ENCODE measurements at regions not wholly inside any gene's neighbourhood (a gene's known extent, or its start where the extent isn't known, plus 50 kb on each side); places are given as distances from the start of the nearest gene placed in this dataset.

- H3K36me3 ChIP-seq (ENCODE audit: control insufficient read depth, insufficient read depth, low read length), result no peaks in the 10 kb centered on the region
- no peak overlapping the region for H3K4me3 ChIP-seq (ENCODE audit: low read depth, low read length)
- H3K27me3 Mint-ChIP-seq (ENCODE audit: insufficient read depth, unreplicated experiment), result peaks cover 6% of the 10 kb centered on the region
- DNase-seq, result no peak
- intact Hi-C loops (cut with micrococcal nuclease; ENCODE audit: unreplicated experiment), result no loop called here
- H3K27ac Mint-ChIP-seq (ENCODE audit: unreplicated experiment), result no peak overlapping the region
- TF ChIP-seq CTCF (IDR thresholded peaks at IDR 0.05; ENCODE audit: insufficient read depth in 1 of 2, low read depth in 1 of 2, low read length in 1 of 2, severe bottlenecking in 1 of 2, unreplicated experiment in 1 of 2), result no peak
- no peaks in the 10 kb centered on the region for H3K9me3 ChIP-seq
- H3K4me3 Mint-ChIP-seq (ENCODE audit: unreplicated experiment), result no peak overlapping the region
- H3K9me3 Mint-ChIP-seq (ENCODE audit: unreplicated experiment), result no peaks in the 10 kb centered on the region
- H3K27me3 ChIP-seq (replicated peaks; ENCODE audit: control insufficient read depth, insufficient read depth, low read length), result no peaks in the 10 kb centered on the region
- no TSS peak for BruUV-seq (replicated peaks)
- CTCF ChIA-PET, result no interaction called here
- H3K4me1 ChIP-seq, result no peaks in the 10 kb centered on the region
- POLR2A ChIA-PET, result no interaction called here
- H3K4me1 Mint-ChIP-seq (ENCODE audit: low read depth, unreplicated experiment), result no peaks in the 10 kb centered on the region
- H3K36me3 Mint-ChIP-seq (ENCODE audit: insufficient read depth, unreplicated experiment), result no peaks in the 10 kb centered on the region
These were observed 316.8 kb downstream of the TUSC7 start for GRCh38 chr3:117026401-117026800.

- DNase-seq, result peak in 1 of 2 experiments; percentile 41
- Mint-ChIP-seq H3K27me3 (ENCODE audit: insufficient read depth, unreplicated experiment) (no peaks in the 10 kb centered on the region), H3K27ac (ENCODE audit: unreplicated experiment) (peak overlapping the region; percentile 15), H3K36me3 (ENCODE audit: insufficient read depth, unreplicated experiment) (no peaks in the 10 kb centered on the region), H3K4me3 (ENCODE audit: unreplicated experiment) (peak overlapping the region; percentile 5), H3K9me3 (ENCODE audit: unreplicated experiment) (no peaks in the 10 kb centered on the region), H3K4me1 (ENCODE audit: low read depth, unreplicated experiment) (peaks cover 8% of the 10 kb centered on the region)
- intact Hi-C loops (cut with micrococcal nuclease; ENCODE audit: unreplicated experiment), result no loop called here
- H3K4me1 ChIP-seq, result no peaks in the 10 kb centered on the region
- no peak overlapping the region for H3K4me3 ChIP-seq (ENCODE audit: low read depth, low read length)
- H3K9me3 ChIP-seq, result no peaks in the 10 kb centered on the region
- POLR2A ChIA-PET, result no interaction called here
- H3K36me3 ChIP-seq (ENCODE audit: control insufficient read depth, insufficient read depth, low read length), result no peaks in the 10 kb centered on the region
- CTCF ChIA-PET, result interaction anchor here (0.5 kb wide), 1 partner anchor 265 kb away, joined by 7 read pairs; no protein-coding TSS in a partner anchor
- BruUV-seq (replicated peaks), result no TSS peak
- H3K27me3 ChIP-seq (replicated peaks; ENCODE audit: control insufficient read depth, insufficient read depth, low read length), result no peaks in the 10 kb centered on the region
- TF ChIP-seq CTCF (IDR thresholded peaks at IDR 0.05; ENCODE audit: insufficient read depth in 1 of 2, low read depth in 1 of 2, low read length in 1 of 2, severe bottlenecking in 1 of 2, unreplicated experiment in 1 of 2), result no peak
These were observed 326.2 kb downstream of the TUSC7 start for GRCh38 chr3:117035745-117036144.

- H3K4me1 Mint-ChIP-seq (ENCODE audit: low read depth, unreplicated experiment), result peaks cover 8% of the 10 kb centered on the region
These were observed 326.8 kb downstream of the TUSC7 start for GRCh38 chr3:117036259-117036799.

More at GRCh38 chr3:117036259-117036799, 326.8 kb downstream of the TUSC7 start:
- H3K36me3 Mint-ChIP-seq (ENCODE audit: insufficient read depth, unreplicated experiment), result no peaks in the 10 kb centered on the region
- intact Hi-C loops (cut with micrococcal nuclease; ENCODE audit: unreplicated experiment), result no loop called here
- no peak for DNase-seq
- Histone ChIP-seq H3K9me3 (no peaks in the 10 kb centered on the region), H3K36me3 (ENCODE audit: control insufficient read depth, insufficient read depth, low read length) (no peaks in the 10 kb centered on the region), H3K4me3 (ENCODE audit: low read depth, low read length) (no peak overlapping the region), H3K4me1 (no peaks in the 10 kb centered on the region), H3K27me3 (replicated peaks; ENCODE audit: control insufficient read depth, insufficient read depth, low read length) (no peaks in the 10 kb centered on the region)
- no peaks in the 10 kb centered on the region for H3K9me3 Mint-ChIP-seq (ENCODE audit: unreplicated experiment)
- H3K27ac Mint-ChIP-seq (ENCODE audit: unreplicated experiment), result no peak overlapping the region
- no peaks in the 10 kb centered on the region for H3K27me3 Mint-ChIP-seq (ENCODE audit: insufficient read depth, unreplicated experiment)
- ChIA-PET POLR2A (no interaction called here), CTCF (interaction anchor here (0.5 kb wide), 1 partner anchor 266 kb away, joined by 7 read pairs; no protein-coding TSS in a partner anchor)
- no peak overlapping the region for H3K4me3 Mint-ChIP-seq (ENCODE audit: unreplicated experiment)
- TF ChIP-seq CTCF (IDR thresholded peaks at IDR 0.05; ENCODE audit: insufficient read depth in 1 of 2, low read depth in 1 of 2, low read length in 1 of 2, severe bottlenecking in 1 of 2, unreplicated experiment in 1 of 2), result no peak
- no TSS peak for BruUV-seq (replicated peaks)
